DMS153 treated with DMSO at 0.1 percent for 48 hours (cell line): ENCODE measurements at regions not wholly inside any gene's neighbourhood (a gene's known extent, or its start where the extent isn't known, plus 50 kb on each side); places are given as distances from the start of the nearest gene placed in this dataset.

Experiments used
- DNase-seq: peaks from one replicate; lab custom pipeline; 2025; ENCODE audit not compliant: unreplicated experiment; lab: John Stamatoyannopoulos, UW

DNA sequence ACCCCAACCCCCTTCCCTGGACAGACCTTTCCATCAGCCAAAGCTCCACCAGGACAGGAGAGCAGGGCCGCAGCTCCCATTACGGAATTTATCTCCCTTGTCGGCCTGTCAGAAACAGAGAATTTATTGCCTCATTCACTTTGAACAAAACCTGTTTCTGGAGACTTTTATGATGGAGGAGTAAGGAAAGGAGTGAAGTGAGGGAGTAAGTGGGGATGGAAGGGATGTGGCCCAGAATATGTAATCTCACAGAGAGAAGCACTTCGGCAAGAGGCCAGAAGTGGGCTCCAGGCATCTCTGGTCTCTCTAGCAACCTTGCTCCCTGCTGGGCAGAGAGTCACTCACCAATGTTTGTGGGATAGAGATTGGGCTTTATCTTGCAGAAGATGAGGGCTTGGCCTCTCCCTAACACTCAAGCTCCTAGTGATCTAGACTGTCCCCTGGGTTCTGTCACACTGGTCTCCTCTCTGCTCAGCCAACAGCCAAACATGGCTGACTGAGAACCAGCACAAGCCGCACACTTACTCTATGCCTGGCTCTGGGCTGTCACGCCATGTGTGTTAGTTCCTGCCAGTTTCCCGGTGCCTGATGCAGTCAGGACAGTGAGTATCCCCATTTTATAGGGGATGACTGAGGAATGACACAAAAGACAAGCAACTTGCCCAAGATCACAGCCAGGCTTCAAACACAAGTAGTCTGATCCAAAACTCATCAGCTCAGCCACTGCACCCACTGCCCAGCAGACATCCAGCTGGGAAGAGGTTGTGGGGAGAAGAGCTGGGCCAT is 149.4 kb upstream of the ZMIZ1 start:
- no peak for DNase-seq

DNA sequence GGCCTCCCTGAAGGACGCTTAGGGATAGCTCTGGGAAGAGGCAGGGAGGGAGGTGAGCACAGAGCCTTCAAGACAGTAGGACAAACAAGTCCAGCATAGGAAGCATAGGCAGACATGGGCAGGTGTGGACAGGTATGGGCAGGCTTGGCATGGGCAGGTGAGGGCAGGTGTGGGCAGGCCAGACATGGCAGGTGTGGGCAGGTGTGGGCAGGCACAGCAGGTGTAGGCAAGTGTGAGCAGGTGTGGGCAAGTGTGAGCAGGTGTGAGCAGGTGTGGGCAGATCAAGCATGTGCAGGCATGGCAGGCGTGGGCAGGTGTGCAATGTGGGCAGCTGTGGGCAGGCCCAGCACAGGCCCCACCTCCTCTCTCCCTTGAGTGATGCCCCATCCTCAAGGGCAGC is 148.8 kb upstream of the ZMIZ1 start:
- peak; percentile 32 for DNase-seq

DNA sequence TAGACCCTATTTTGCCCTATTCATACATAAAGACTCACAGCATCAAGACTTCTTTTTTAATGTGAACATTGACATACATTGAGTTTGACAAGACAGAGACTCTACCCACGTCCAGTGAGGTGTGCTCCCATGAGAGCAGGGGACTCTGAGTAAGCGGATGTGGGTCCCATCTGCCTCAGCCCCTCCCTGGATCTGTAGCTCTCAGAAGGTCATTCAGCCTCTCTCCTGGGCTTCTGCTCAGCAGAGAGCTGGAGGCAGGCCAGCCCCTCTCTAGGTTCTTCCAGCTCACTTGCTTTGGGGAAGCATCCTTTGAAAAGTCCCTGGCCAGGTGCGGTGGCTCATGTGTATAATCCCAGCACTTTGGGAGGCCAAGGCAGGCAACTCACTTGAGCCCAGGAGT is 146.9 kb upstream of the ZMIZ1 start:
- no peak for DNase-seq

DNA sequence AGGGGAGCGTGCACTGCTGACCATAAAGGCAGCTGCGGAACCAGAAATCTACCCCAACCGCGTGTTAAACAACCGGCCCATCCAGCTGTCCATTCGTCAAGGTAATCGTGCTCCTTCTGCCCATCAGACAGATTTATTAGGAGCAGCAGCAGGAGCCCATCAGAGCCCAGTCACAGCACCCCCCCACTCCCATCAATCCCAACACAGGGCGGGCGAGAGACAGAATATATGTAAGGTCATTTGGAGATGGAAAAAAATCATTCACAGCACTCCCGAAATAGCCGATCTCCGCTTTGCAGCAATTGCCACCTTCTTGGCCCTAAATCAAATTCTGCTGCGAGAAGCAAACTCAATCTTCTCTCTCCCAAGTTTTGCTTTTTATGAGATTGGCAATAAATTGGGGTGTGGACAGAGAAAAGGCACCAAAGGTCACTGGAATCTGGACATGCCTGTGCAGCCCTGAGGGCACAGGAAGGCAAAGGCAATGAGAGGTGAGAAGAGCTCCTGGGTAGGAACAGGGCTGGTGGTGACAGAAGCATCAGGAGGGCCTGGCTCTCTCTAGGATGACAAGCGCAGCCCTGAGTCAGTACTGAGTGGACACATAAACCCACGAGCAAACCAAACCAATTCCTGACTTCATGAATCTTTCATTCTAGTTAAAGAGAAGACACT is 145.0 kb upstream of the ZMIZ1 start:
- DNase-seq, result no peak

DNA sequence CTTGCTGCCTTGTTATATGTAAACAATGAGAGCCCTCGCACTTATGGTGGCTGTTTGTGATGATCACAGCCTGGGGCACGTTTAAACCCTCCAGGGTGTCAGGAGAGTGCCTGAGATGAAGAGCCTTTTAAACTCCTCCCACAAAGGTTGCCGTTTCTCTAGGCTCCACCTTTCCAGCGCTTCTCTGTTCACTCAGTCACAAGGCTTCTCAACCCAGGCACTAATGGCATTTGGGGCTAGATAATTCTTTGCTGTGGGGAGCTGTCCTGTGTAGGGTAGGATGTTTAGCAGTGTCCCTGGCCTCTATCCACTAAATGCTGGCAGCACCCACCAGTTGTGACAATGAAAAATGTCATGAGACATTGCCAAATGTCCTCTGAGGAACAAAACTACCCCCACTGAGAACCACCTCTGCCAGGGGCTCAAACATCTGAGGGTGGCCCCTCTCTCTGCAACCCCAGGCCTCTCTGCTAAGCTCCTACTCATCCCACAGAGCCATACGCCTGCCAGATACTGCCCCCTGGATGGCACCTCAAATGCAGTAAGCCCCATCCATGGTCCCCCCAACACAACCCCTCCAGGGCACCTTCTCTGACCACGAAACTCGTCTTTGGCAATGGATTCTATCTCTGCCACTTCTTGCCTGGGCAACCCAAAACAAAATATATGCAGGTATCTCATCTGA is 144.3 kb upstream of the ZMIZ1 start:
- no peak for DNase-seq

DNA sequence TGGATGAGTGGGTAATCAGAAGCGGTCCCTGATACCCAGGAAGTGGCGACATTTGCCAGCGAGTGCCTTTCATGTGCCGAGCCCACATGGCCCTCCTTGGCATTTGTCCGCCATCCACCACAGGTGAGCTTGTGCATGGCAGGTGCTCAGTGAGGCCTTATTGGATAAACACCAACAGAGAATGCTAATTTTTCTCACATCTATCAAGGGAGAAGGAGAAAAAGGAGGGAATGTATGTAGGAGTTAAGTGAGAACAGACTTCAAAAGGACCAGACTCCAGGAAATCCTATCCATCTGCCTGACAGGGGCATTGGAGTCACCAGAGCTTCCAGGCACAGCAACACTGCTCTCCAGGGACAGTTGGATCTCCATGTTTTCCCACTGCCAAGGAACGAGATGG is 143.5 kb upstream of the ZMIZ1 start:
- no peak for DNase-seq

- no peak for DNase-seq
Observed at GRCh38 chr10:78925800-78926319, 142.9 kb upstream of the ZMIZ1 start.

DNA sequence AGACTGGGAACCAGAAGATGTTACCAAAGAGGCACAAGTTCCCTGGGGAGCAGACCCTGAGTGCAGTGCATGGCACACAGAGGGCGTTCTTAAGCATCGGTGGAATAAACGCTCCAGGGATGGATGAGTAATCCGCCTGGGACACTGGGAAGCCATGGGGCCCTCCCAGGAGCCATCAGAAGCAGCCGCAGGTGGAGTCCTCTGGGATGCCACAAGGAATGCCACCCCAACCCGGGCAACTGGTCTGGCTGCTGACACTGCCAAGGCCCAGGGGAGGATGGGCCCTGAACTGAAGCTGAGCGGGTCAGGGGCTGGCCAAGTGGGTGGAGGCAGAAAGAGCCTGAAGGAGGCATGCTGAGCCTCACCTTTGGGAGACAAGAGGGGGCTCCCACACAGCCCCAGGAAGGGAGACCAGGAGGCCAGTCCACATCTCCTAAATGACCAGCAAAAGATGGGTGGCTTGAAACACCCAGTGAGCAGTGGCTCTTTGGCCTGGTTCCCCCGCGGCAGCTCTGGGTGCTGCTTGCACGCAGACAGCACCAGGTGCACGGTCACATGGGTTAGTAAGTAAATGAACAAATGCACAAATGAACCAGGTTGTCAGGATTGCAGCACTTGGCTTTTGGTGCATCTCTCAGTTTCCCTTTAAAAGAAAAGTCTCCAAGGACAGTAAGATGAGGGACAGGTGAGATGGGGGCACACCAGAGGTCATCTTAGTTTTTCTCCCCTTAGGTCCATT is 141.3 kb upstream of the ZMIZ1 start:
- no peak for DNase-seq

DNA sequence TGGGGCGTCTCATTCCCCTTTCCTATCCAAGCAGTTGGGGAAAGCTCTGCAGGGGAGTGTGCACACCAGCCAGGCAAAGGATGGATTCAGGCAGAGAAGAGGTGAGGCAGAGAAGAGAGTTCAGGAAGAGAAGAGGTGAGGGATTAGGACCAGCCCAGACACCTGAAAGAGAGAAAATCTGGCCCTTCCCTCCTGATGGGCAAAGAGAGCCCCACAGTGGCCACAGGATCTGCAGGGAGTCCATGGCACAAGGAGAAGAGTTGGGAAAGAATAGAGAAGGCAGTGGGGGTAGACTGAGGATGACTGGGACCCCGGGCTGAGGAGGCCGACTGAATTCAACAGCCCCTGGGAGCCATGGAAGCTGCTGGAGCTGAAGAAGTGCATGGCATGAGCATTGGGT is 140.4 kb upstream of the ZMIZ1 start:
- DNase-seq, result no peak

DNA sequence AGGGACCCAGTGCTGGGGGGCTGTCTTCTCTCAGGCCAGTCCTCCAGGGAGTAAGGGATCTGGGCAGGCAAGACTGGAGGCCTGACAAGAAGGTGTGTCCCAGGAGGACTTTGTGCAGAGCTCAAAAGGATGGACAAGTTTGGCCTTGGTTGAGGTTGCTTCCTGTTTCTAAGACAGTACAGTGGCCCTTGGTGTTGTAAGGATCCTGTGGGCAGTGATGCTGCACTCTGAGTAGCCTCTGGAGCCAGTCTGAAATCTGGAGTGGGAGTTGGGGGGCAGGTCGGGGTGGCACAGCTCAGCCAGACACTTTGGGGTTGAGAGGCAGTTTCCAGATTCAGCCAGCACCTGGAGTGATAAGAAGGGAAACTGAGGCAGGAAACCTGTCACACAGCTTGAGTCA is 139.2 kb upstream of the ZMIZ1 start:
- no peak for DNase-seq

GRCh38 chr10:78931321-78932053 is 137.3 kb upstream of the ZMIZ1 start:
- no peak for DNase-seq

DNA sequence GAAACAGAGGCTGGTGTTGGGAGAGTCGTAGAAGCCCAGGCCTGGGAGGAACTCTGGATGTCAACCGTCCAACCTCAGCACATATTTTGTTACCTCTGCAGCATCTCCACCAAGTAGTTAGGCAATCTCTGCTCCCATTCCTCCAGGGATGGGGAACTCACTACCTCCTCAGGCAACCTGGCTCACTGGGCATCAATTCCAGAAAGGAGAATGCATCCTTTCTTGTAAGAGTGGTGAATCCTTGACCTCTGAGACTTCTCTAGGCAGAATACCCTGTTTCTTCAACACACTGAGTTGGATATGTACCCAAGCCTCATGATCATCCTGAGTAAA is 136.7 kb upstream of the ZMIZ1 start:
- no peak for DNase-seq

GRCh38 chr10:78932861-78933260 is 135.9 kb upstream of the ZMIZ1 start:
- no peak for DNase-seq

DNA sequence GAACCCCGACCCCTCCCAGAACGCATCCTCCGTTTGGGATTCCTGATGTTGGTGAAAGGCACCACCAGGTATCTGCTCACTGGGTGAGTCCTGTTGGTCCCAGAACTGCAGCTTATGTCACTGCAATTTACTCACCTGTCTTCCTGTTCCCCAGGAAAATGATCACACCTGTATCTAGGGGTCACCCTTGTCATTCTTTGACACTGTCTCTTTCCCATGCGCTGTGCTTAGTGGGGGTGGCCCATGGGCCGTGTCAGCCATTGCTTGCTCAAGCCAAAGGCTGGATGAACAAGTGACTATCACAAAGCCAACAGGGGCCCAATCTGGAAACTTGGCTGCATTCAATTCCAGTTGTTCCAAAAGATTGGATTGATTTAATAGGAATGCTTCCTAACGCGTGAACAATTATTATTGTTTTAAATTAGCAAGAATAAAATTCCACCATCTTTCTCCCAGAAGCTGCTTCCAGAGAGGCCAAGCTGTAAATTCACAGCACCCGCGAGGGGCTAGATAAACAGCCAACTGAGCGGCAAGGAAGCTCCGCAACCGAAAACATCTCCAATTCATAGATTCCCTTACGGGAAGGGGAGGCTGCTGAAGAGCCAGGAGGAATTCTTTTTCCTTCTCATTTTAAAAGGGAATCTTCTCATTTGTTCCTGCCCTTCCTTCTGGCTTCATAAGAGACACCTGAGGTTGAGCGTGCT is 134.8 kb upstream of the ZMIZ1 start:
- DNase-seq, result no peak

DNA sequence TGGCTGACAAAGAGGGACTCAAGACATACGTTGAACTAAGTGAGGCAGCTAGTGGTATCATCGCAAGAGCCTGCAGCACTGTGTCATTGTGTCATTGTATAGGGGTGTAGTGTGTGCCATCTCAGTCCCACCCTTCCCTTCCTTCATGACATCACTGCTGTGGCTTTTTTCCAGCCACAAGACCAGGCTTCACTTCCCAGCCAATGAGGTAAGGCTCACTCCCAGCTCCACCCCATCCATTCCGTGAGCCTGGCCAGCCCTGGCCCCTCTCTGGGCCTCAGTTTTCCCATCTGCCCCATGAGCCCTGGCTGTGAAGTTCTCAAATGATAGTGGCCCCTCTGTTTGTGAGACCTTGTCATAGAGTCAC is 134.3 kb upstream of the ZMIZ1 start:
- no peak for DNase-seq

GRCh38 chr10:78934994-78935602 is 133.7 kb upstream of the ZMIZ1 start:
- DNase-seq, result no peak

GRCh38 chr10:78935697-78936407 is 132.9 kb upstream of the ZMIZ1 start:
- DNase-seq, result no peak

DNA sequence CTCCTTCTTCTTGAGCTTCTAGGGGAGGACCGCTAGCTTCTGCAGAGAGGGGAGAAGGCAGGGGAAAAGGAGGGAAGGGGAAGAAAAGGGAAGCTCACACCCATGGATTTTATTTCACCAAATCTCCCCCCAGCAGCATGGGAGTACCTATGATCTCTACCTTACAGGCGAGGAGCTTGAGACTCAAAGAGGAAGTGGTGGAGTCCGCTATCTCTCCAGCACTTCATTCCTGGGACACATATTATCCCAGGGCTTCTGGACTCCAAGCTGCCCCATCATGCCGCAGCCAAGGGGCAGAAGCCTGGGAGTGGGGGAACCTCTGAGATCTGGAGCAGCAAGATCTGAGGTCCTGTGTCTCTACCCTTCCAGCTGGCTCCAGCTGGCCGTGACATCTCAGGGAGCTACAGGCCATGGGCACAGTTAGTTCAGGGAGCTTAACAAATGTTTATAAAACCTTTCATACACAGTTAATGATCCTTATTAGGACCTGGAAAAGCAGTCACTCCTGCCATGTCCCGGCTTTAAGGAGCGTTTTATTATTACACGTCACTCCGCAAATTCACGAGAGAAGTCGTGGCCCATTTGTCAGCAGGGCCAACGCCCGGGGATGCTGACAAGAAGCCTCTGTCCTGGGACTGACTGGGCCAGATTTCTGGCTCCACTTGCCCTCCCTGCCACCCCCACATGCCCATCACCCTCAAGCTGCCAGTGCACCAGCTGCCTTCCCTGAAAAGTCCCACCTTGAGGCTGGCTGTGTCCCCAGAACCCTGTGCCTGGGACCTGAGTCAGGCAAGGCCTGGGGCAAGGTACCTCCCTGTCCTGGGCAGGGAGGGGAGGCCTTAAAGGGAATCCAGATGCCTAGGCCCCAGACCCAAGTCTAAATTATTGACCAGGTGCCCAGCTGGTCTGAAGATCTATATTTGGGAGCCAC is 132.1 kb upstream of the ZMIZ1 start:
- no peak for DNase-seq
